GM13976 (cell line): ENCODE measurements at regions not wholly inside any gene's neighbourhood (a gene's known extent, or its start where the extent isn't known, plus 50 kb on each side); places are given as distances from the start of the nearest gene placed in this dataset.
"Not testable (repeated sequence)": the region's sequence is repeated elsewhere in the genome, so short reads cannot be mapped to it uniquely, and the experiment has no call there.

Experiments used
- DNase-seq: peaks from one replicate; pipeline ENCODE4 v3.0.0; 2012; ENCODE audit warnings: low spot score
- CTCF ChIP-seq: IDR thresholded peaks from 2 replicates; pipeline ENCODE4 v1.5.1; 2012; ENCODE audit warnings: borderline replicate concordance, mild to moderate bottlenecking; ENCODE audit not compliant: insufficient read depth; ENCODE audit errors: extremely low read depth, missing control alignments, control extremely low read depth
- in situ Hi-C: fragments of 300-500 bp; cut with MboI; formaldehyde crosslinking; loops from one replicate; pipeline ENCODE4 v1.12.0; 2022; ENCODE audit warnings: low sequenced_read_pairs, mixed read lengths, inconsistent platforms; ENCODE audit not compliant: unreplicated experiment

DNA sequence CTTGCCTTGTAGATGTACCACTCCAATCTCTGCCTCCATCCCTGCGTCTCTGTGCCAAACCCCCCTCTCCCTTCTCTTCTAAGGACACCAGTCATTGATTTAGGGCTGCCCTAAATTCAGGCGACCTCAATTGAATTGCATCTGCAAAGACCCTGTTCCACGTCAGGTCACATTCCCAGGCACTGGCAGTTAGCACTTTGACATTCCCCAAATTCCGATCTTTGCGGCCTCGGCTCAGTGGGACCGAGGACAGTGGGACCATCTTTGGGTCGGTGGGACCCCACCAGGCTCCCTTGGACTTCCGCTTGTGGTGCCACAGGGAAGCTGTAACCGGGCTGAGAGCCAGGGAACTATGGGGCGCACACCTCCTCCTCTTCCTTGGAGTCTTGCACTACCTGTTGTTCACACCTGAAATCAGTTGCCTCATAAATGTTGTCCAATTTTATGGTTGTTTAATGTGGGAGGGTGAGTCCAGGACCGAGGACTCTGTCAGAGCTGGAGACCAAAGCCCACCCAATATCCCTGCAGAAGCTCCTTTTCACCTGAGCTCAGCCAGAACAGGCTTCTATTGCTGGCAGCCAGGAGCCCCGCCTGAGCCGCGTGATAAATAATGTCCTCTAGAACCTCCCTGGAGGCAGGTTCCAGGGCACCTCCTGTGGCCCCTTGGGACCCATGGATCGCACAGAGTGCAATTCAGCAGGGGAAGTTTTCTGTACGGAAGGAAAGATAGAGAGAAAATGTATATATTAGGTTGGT is 271.6 kb downstream of the EIPR1 start:
- in situ Hi-C loops: no loop called here
- no peak for DNase-seq
- no peak for TF ChIP-seq CTCF

DNA sequence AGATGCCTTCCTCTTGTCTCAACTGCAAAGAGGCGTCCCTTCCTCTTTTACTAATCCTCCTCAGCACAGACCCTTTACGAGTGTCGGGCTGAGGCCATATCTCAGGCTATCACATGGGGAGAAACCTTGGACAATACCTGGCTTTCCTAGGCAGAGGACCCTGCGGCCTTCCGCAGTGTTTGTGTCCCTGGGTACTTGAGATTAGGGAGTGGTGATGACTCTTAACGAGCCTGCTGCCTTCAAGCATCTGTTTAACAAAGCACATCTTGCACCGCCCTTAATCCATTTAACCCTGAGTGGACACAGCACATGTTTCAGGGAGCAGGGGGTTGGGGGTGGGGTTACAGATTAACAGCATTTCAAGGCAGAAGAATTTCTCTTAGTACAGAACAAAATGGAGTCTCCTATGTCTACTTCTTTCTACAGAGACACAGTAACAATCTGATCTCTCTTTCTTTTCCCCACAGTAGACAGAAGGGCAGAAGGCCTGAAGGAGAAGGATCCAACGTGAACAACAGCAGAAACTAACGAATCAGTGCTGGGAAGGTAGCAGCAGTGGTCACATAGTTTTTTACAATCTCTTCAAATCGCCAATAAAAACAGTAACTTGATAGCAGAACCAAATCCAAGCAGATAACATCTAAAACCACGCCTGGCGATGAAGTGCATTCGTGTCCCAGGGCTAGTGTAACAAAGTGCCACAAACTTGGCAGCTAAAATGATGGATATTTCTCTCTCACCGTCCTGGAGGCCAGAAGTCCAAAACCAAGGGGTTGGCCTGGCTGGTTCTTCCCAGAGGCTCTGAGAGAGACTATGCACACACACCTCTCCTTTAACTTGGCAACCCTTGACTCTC is 272.4 kb downstream of the EIPR1 start:
- in situ Hi-C loops, DNase-seq: not testable (repeated sequence)

DNA sequence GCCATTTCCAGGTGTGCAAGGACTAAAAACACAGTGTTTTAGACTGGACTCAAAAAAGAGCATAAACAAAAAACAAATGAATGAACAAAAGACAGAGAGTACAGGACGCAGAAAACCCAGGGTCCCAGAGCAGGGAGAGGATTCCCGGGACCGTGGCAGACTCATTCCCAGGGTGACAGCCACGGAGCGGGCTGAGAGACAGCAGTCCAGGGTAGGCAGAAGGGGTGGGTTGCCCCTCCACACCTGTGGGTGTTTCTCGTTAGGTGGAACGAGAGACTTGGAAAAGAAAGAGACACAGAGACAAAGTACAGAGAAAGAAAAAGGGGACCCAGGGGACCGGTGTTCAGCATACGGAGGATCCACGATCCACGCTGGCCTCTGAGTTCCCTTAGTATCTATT is 273.4 kb downstream of the EIPR1 start:
- TF ChIP-seq CTCF: no peak
- no peak for DNase-seq
- in situ Hi-C loops: no loop called here

DNA sequence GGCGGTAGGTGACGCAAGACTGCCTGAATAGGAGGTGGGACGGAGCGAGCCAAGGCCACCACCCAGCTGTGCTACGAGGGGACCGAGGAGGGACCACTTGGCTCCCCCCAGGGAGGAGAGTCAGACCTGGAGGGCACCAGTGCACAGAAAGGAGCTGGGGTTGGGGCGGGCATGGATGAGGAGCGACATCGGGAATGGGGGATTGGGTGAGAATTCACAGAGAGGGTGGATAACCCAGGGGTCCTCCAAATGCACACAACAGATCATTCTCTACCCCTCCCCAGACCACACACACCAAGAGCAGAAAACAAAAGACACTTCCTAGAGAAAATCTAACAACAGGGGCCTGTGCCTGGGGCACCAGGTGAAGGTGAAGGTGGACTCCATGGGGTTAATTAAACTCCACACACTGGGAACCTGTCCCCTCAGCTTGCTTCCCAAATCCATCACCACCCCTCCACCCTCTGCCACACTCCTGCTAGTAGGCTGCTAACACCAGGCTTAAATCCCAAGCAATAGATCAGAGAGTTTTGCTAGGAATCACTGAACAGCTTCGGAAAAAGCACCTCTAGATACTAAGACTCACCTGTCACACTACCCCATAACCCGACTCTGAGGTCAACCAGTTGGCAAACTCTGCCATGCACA is 274.6 kb downstream of the EIPR1 start:
- DNase-seq: no peak
- in situ Hi-C loops: no loop called here
- TF ChIP-seq CTCF: no peak

GRCh38 chr2:3102081-3102921 is 275.3 kb downstream of the EIPR1 start:
- in situ Hi-C loops: no loop called here
- DNase-seq: no peak
- TF ChIP-seq CTCF: no peak

DNA sequence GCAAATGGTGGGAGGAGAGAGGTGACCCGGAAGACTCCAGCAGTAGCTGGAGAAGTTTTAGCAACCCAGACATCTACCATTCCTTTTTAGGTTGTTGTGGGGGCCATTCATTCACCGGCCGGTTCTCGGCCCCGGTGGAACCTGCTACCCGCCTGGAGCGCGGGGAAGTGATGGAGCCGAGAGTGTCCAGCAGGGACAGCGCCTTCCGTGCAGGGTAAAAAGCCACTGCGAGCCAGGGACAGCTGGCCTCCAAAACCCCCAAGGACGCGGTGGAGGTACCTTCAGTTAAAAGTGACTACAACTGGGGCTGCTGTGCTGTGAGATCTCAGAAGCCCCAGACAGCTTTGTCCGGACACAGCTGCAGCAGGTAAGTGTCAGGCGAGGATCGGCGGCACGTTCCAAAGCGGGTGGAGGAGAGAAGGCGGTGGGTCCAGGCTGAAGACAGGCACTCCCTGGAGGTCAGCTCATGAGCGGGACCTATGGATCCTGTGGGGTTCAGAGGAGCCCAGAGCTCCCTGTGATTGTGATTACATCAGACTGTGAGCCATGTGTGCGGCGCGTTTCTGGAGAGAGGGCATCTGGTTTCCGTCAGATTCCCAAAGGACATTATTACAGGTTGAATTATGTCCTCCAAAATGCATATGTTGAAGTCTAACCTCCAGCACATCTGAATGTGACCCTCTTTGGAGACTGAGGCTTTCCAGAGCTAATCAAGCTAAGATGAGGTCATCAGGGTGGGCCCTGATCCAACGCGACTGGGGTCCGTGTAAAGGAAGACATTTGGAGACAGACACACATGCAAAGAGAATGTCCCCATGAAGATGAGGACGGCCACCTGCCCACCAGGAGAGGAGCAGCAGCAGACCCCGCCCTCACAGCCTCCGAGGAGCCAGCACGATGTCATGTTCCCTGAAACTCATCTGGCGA is 276.3 kb downstream of the EIPR1 start:
- no peak for DNase-seq
- no peak for TF ChIP-seq CTCF
- in situ Hi-C loops: no loop called here
